Mononuclear cell (primary cell): ENCODE measurements at regions not wholly inside any gene's neighbourhood (a gene's known extent, or its start where the extent isn't known, plus 50 kb on each side); places are given as distances from the start of the nearest gene placed in this dataset.
"Not testable (repeated sequence)": the region's sequence is repeated elsewhere in the genome, so short reads cannot be mapped to it uniquely, and the experiment has no call there.

Experiments
- H3K27me3 ChIP-seq: 2 replicates; pipeline ENCODE4 v1.6.0; 2011; ENCODE audit warnings: low read length, control low read depth; ENCODE audit not compliant: insufficient read depth
- H3K4me1 ChIP-seq: 2 replicates; pipeline ENCODE4 v1.5.1; 2011; ENCODE audit warnings: mild to moderate bottlenecking, low read length, control low read depth; ENCODE audit not compliant: insufficient read depth
- H3K4me3 ChIP-seq: 2 replicates; pipeline ENCODE4 v1.5.1; 2011; ENCODE audit warnings: mild to moderate bottlenecking, low read length, moderate library complexity
- H3K9me3 ChIP-seq: 2 replicates; pipeline ENCODE4 v1.5.1; 2011; ENCODE audit warnings: low read depth, mild to moderate bottlenecking, control low read depth, low read length

DNA sequence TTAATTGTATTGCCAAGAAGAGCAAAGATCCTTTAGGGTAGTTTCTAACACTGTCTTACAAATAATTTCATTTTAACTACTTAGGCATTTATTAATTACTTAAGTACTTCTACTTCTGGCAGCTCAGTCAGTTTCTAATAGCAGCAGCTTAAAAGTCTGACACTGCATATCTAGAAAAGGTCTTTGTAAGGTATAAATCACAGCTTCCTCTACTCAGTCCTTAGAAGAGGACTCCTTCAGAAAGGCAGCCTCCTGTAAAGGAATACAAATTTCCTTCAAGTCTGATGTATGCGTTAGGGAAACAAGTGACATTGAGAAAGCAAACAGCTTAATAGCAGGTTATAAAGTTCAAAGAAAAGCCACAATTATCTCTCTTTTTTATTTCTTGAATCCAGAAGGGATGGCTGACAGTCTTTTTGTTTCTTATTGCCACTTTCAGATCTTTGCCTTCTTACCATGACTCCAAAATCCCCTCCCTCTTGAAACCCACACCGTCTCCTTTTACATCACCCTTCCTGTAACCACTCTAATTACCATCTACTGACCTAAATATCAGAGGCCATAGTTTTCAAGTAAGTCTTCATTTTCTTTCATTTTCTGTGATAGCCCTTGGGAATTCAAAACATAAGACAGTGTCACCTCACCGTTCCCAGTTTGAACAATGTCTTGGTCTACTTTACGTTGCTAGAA is 109.5 kb downstream of the CGGBP1 start:
- H3K27me3 ChIP-seq, result no peaks in the 10 kb centered on the region
- H3K9me3 ChIP-seq, result no peaks in the 10 kb centered on the region
- no peak overlapping the region for H3K4me3 ChIP-seq
- H3K4me1 ChIP-seq, result no peaks in the 10 kb centered on the region

DNA sequence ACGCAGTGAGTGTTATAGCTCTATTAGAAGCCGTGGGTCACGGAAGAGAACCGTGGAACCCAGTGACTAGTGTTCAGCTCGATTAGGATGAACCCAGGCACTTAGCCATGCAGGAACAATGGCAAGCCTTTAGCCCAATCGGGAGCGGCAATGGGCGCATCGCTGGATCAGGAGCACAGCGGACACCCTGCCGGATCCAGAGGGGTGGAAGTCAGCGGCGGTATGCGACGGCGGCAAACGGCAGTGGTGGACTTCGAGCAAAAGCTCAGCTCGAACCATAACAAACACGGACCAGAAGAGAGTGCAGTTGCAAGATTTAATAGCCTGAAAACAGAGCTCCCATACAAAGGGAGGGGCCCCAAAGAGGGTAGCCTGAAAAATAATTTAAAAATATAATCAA is 112.8 kb downstream of the CGGBP1 start:
- not testable (repeated sequence) for H3K4me1 ChIP-seq, H3K4me3 ChIP-seq, H3K27me3 ChIP-seq, H3K9me3 ChIP-seq

DNA sequence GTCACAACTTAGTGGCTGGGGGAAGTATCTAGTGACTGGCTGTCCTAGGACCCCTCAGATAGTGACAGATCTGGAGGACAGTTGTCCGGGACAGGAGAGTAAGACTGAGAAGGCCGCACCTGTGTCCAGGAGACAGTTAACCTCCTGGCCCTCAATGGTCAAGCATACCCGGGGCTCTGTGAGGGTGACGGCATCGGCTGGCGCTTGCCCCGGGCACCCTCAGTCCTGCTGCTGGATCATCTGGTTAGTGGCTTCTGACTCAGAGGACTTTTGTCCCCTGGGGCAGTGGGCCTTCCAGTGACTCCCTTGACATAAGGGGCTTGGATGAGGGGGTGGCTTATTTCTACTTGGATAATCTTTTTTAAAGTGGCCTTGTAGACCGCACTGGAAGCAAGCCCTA is 116.5 kb downstream of the CGGBP1 start:
- not testable (repeated sequence) for H3K4me3 ChIP-seq, H3K27me3 ChIP-seq, H3K4me1 ChIP-seq, H3K9me3 ChIP-seq

DNA sequence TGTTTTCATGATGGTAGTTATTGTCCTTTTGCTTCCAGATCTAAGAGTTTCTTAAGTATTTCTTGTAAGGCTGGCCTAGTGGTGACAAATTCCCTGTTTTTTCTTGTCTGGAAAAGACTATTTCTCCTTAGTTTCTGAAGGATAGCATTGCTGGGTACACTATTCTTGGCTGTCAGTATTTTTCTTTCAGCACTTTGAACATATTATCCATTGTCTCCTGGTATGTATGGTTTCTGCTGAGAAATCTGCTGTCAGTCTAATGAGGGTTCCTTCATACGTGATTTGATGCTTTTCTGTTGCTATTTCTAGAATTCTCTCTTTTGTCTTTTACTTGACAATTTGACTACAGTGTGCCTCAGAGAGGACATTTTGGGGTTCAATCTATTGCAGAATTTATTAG is 134.3 kb downstream of the CGGBP1 start:
- Histone ChIP-seq H3K27me3 (no peaks in the 10 kb centered on the region), H3K4me1 (no peaks in the 10 kb centered on the region), H3K4me3 (no peak overlapping the region), H3K9me3 (peaks cover 28% of the 10 kb centered on the region)

DNA sequence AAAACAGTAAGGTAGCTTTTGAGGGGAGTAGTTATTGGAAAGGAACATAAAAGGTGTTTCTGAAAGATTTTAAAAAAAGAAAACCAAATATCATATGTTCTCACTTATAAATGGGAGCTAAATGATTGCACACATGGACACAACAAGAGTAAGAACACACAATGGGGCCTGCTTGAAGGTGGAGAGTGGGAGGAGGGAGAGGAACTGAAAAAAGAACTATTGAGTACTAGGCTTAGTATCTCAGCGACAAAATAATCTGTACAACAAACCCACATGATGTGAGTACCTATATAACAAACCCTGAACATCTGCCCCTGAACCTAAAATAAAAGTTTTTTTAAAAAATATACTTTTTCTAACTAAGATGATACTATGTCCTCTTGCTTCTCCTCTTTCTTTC is 138.3 kb downstream of the CGGBP1 start:
- H3K4me1 ChIP-seq, result no peaks in the 10 kb centered on the region
- H3K27me3 ChIP-seq, result no peaks in the 10 kb centered on the region
- no peak overlapping the region for H3K4me3 ChIP-seq
- peaks cover 24% of the 10 kb centered on the region for H3K9me3 ChIP-seq

DNA sequence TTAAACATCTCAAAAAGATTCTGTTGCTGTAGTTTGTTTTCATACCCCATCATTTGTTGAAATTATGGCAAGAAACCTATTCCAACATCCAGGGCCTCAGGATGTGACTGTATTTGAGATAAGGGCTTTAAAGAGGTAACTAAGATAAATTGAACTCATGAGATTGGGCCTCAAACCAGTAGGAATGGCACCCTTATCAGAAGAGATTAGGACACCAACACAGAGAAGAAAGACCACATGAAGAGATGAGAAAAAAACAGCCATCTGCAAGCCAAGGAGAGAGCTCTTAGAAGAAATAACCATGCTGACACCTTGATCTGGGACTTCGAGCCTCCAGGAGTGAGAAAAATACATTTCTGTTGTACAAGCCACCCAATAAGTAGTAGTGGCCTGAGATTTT is 157.7 kb downstream of the CGGBP1 start:
- no peaks in the 10 kb centered on the region for H3K9me3 ChIP-seq
- no peak overlapping the region for H3K4me3 ChIP-seq
- no peaks in the 10 kb centered on the region for H3K4me1 ChIP-seq
- no peaks in the 10 kb centered on the region for H3K27me3 ChIP-seq

DNA sequence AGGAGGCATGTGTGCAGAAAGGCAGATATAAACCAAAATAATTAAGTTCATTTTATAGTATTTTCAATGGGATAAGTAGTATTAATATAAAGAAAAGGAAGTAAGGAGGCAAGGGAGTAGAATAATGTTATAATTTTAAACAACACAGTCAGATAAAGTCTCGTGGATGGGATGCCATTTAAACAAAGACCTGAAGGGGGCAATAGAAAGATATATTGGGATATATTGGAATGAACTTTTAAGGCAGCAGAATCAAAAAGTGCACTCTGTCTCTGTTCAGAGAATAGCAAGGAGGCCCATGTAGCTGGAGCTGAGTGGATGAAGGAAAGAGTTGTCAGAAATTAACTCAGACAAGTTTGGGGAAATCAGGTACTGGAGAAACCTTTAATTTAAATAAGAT is 158.7 kb downstream of the CGGBP1 start:
- Histone ChIP-seq H3K4me1 (no peaks in the 10 kb centered on the region), H3K4me3 (no peak overlapping the region), H3K9me3 (no peaks in the 10 kb centered on the region), H3K27me3 (no peaks in the 10 kb centered on the region)

DNA sequence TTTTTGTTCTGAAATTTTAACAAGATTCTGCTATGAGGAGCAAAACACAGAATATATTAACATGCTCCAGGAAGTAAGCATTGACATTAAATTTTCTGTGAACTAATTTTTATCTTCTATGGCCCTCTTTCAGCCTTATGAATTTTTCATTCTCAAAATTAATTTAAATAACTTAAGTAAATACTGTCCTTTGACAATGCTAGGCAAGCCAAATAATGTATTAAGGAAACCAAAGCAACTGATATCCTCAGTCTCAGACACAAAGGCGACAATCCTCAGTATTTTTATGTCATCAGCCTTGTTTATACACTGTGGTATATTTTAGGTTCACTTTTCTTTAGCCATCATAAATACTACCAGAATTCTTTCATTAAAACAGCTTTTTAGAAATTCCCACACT is 159.8 kb downstream of the CGGBP1 start:
- no peaks in the 10 kb centered on the region for H3K4me1 ChIP-seq
- H3K27me3 ChIP-seq, result no peaks in the 10 kb centered on the region
- H3K4me3 ChIP-seq, result no peak overlapping the region
- H3K9me3 ChIP-seq, result no peaks in the 10 kb centered on the region

DNA sequence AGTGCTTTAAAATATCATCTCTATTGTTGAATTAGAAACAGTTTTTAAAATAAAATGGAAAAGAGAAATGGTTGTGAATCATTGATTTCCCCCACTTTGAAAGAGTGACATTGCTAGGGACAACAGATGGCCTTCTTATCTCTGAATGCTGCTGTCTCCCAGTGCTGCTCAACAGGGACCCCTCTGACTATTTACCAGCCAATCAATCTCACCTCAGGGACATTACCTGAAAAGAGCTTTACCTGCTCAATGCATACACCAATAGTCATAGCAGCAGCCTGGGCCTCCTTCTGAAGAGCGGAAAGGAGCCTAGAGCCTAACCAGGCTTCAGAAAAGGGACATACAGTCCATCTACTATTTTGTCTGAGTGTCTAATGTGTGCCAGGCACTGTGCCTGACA is 162.8 kb downstream of the CGGBP1 start:
- Histone ChIP-seq H3K4me3 (no peak overlapping the region), H3K27me3 (no peaks in the 10 kb centered on the region), H3K9me3 (no peaks in the 10 kb centered on the region), H3K4me1 (no peaks in the 10 kb centered on the region)

DNA sequence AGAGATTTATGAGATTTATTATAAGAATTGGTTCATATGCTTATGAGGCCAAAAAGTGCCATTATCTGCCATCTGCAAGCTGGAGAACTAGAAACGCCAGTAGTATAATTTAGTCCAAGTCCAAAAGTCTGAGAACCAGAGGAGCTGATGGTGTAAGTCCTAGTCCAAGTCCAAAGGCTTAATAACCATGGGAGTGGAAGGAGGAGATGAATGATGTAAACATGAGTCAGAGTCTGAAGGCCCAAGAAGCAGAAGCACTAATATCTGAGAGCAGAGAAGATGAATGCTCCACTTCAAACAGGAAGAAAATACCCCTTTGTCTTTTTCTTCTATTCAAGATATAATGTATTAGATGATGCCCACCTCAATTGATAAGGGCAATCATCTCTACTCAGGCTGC is 185.7 kb downstream of the CGGBP1 start:
- no peak overlapping the region for H3K4me3 ChIP-seq
- no peaks in the 10 kb centered on the region for H3K27me3 ChIP-seq
- peaks cover 24% of the 10 kb centered on the region for H3K9me3 ChIP-seq
- H3K4me1 ChIP-seq, result no peaks in the 10 kb centered on the region

DNA sequence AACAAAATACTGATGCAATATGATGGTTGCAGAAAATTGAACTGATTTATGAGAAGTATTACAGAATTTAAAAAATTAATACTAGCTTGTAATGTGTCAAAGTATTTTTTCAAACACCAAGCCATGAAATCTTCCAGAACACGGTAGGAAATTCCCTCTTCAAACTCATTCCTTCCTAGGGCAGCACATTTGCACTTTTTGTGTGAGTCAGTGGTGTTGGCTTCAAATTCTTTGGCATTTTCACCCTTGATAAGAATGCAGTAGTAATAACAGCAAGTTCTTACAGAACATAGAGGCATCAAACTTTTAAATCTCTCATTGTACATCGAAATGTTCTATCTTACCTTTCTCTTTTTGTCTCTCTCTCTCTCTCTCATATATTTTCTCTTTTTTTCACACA is 191.8 kb downstream of the CGGBP1 start:
- Histone ChIP-seq H3K4me1 (no peaks in the 10 kb centered on the region), H3K27me3 (no peaks in the 10 kb centered on the region), H3K9me3 (peaks cover 18% of the 10 kb centered on the region), H3K4me3 (no peak overlapping the region)

DNA sequence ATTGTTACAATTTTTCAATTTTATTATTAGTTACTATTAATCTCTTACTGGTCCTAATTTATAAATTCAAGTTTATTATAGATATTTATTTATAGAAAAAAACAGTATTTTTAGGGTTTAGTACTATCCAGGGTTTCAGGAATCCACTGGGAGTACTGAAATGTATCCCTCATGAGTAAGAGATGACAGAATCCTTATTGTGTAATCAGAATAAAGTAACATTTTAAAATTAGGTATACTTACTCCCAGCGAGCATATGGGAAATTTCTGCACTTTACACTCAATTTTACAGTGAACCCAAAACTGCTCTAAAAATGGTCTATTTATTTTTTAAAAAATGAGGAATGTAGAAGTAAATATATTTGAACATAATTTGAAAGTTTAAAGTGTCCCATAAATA is 202.7 kb downstream of the CGGBP1 start:
- peaks cover 11% of the 10 kb centered on the region for H3K4me1 ChIP-seq
- H3K9me3 ChIP-seq, result no peaks in the 10 kb centered on the region
- no peaks in the 10 kb centered on the region for H3K27me3 ChIP-seq
- no peak overlapping the region for H3K4me3 ChIP-seq

DNA sequence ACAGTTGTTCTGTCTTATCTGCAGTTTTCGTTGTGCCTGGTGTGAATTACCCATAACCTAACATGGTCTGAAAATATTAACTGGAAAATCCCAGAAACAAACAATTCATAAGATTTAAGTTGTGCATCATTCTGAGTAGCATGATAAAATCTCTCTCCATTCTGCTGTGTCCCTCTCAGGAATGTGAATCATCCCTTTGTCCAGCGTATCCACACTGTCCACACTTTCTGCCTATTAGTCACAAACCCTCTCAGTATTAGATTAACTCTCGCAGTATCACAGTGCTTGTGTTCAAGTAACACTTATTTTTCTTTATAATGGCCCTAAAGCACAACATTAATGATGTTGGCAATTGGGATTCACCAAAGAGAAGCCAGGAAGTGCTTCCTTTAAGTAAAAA is 203.2 kb downstream of the CGGBP1 start:
- no peaks in the 10 kb centered on the region for H3K9me3 ChIP-seq
- peaks cover 11% of the 10 kb centered on the region for H3K4me1 ChIP-seq
- no peaks in the 10 kb centered on the region for H3K27me3 ChIP-seq
- no peak overlapping the region for H3K4me3 ChIP-seq

DNA sequence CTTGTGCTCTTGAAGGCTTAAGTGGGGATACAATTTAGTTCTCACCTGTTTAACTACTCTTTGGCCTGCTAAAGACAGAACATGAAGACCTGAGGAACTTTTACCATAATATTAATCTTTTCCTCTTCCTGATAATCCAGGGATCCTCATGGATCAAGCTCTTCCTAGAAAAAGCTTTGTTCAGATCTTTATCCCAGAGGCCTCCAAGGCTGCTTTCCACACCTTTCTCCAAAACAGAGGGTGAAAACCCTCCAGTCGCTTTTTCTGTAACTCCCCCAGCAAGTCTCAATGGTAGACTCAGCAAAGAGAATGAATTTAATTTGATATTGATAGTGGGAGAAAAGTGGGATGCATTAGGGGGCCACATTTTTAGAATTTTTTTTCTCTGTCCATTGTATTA is 203.6 kb downstream of the CGGBP1 start:
- Histone ChIP-seq H3K4me1 (peaks cover 11% of the 10 kb centered on the region), H3K27me3 (no peaks in the 10 kb centered on the region), H3K4me3 (no peak overlapping the region), H3K9me3 (no peaks in the 10 kb centered on the region)

DNA sequence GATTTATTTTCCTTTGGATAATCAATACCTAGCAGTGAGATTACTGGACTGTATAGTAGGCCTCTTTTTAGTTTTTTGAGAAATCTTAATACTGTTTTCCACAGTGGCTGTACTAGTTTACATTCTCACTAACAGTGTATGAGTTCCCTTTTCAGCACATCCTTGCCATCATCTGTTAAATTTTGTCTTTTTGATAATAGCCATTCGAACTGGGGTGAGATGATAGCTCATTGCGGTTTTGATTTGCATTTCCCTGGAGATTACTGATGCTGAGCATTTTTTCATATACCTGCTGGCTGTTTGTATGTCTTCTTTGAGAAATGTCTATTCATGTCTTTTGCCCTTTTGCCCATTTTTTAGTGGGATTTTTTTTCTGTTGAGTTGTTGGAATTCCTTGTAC is 210.8 kb downstream of the CGGBP1 start:
- no peaks in the 10 kb centered on the region for H3K27me3 ChIP-seq
- no peaks in the 10 kb centered on the region for H3K9me3 ChIP-seq
- H3K4me3 ChIP-seq, result no peak overlapping the region
- H3K4me1 ChIP-seq, result no peaks in the 10 kb centered on the region

DNA sequence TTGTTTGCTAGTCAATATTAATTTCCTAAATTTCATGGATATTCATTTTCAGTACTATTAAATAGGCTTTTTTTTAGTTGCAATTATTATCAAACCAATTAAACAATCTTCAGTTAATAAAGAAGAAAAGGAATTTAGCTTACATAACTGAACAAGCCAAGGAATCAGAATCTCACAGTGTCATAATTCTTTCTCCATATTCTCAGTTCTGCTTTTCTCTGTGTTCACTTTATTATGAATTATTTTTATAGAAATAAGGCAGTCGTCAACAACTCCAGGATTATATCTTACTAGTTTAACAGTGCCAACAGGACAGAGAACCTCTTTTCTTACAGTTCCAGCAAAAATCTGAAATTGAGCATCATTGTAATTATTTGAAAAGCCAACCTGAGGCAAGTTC is 221.7 kb downstream of the CGGBP1 start:
- Histone ChIP-seq H3K4me3 (no peak overlapping the region), H3K4me1 (peaks cover 3% of the 10 kb centered on the region), H3K27me3 (no peaks in the 10 kb centered on the region), H3K9me3 (no peaks in the 10 kb centered on the region)
